Muscle layer of duodenum (tissue), 2 donors: ENCODE measurements at regions not wholly inside any gene's neighbourhood (a gene's known extent, or its start where the extent isn't known, plus 50 kb on each side); places are given as distances from the start of the nearest gene placed in this dataset.

Experiments used
- H3K27ac ChIP-seq: one replicate; pipeline ENCODE4 v1.7.0; 2013; ENCODE audit warnings: mild to moderate bottlenecking, low read length
- H3K27me3 ChIP-seq: one replicate; pipeline ENCODE4 v1.7.0; 2013; ENCODE audit warnings: low read depth, mild to moderate bottlenecking, control low read depth, low read length
- H3K36me3 ChIP-seq, 2 donors: one replicate each; pipeline ENCODE4 v1.7.0; 2013; ENCODE audit warnings: low read length in 2 of 2, control low read depth in 1 of 2, mild to moderate bottlenecking in 1 of 2; ENCODE audit not compliant: insufficient read depth in 2 of 2, control insufficient read depth in 1 of 2
- H3K4me1 ChIP-seq, 2 donors: one replicate each; pipeline ENCODE4 v1.7.0; 2013; ENCODE audit warnings: low read length in 2 of 2, mild to moderate bottlenecking in 2 of 2, control low read depth in 1 of 2, moderate library complexity in 1 of 2; ENCODE audit not compliant: insufficient read depth in 2 of 2, control insufficient read depth in 1 of 2
- H3K4me3 ChIP-seq, 2 donors: one replicate each; pipeline ENCODE4 v1.7.0; 2013; ENCODE audit warnings: low read length in 2 of 2, low read depth in 1 of 2, mild to moderate bottlenecking in 1 of 2
- H3K9me3 ChIP-seq, 2 donors: one replicate each; pipeline ENCODE4 v1.7.0; 2013; ENCODE audit warnings: low read length in 2 of 2, control low read depth in 1 of 2, mild to moderate bottlenecking in 1 of 2; ENCODE audit not compliant: control insufficient read depth in 1 of 2
- donor health status: healthy.

GRCh38 chr2:200725596-200725995, 86.1 kb upstream of the BZW1 start:
- Histone ChIP-seq H3K27ac (no peak overlapping the region), H3K4me1 (no peaks in the 10 kb centered on the region), H3K27me3 (peaks cover 4% of the 10 kb centered on the region), H3K36me3 (no peaks in the 10 kb centered on the region), H3K9me3 (no peaks in the 10 kb centered on the region), H3K4me3 (no peak overlapping the region)

- Histone ChIP-seq H3K9me3 (no peaks in the 10 kb centered on the region), H3K4me1 (no peaks in the 10 kb centered on the region), H3K36me3 (no peaks in the 10 kb centered on the region), H3K4me3 (no peak overlapping the region), H3K27ac (no peak overlapping the region), H3K27me3 (peaks cover 4% of the 10 kb centered on the region)
These were observed 83.1 kb upstream of the BZW1 start for GRCh38 chr2:200728630-200729029.

- H3K4me1 ChIP-seq: no peaks in the 10 kb centered on the region
- H3K36me3 ChIP-seq: no peaks in the 10 kb centered on the region
- no peaks in the 10 kb centered on the region for H3K27me3 ChIP-seq
- H3K27ac ChIP-seq: no peak overlapping the region
- H3K9me3 ChIP-seq: no peaks in the 10 kb centered on the region
- no peak overlapping the region for H3K4me3 ChIP-seq
These were observed 81.4 kb upstream of the BZW1 start for GRCh38 chr2:200730302-200730701.

DNA sequence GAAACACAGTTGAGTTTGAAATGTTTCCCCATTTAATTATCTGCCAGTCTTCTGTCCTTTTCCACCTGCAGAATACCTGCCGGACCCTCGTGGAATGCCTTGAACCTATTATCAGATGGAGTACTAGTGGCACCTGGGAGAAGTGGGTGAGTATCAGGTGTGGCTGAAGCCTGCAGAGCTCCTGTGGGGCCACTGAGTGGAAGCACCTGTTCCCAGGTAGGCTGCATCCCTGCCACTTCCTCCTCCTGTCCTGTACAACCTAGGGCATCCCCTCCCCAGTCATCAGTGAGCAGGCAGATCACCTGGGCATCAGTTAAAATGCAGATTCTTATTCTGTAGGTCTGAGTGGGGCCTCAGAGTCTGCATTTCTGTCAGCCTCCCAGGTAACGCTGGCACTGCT, 80.8 kb upstream of the BZW1 start:
- Histone ChIP-seq H3K27ac (no peak overlapping the region), H3K4me3 (no peak overlapping the region)

DNA sequence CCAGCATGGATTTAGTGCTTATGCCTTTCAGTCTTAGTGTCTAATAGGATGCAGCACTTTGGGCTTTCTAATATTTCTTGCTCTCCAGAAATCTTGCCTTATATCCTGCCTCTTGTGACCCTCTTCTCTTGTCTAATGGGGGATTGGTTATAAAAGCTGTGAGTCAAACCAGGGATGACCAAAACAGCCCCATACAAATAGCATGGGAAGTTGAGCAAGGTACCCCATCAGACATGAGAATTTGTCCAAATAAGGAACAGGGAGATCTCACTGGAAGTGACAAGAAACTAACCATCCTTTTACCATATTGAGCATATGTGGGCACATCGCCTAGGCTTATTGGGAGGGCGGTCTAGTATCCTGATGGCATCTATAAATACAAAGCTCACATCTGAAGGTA, 78.8 kb upstream of the BZW1 start:
- Histone ChIP-seq H3K27me3 (no peaks in the 10 kb centered on the region), H3K36me3 (no peaks in the 10 kb centered on the region), H3K4me1 (peaks cover 0 to 6% of the 10 kb centered on the region in 2 donors), H3K9me3 (no peaks in the 10 kb centered on the region), H3K27ac (no peak overlapping the region), H3K4me3 (no peak overlapping the region)

More for the DNA sequence above, 80.8 kb upstream of the BZW1 start:
- no peaks in the 10 kb centered on the region for H3K9me3 ChIP-seq
- H3K36me3 ChIP-seq: no peaks in the 10 kb centered on the region
- no peaks in the 10 kb centered on the region for H3K27me3 ChIP-seq
- H3K4me1 ChIP-seq: no peaks in the 10 kb centered on the region

DNA sequence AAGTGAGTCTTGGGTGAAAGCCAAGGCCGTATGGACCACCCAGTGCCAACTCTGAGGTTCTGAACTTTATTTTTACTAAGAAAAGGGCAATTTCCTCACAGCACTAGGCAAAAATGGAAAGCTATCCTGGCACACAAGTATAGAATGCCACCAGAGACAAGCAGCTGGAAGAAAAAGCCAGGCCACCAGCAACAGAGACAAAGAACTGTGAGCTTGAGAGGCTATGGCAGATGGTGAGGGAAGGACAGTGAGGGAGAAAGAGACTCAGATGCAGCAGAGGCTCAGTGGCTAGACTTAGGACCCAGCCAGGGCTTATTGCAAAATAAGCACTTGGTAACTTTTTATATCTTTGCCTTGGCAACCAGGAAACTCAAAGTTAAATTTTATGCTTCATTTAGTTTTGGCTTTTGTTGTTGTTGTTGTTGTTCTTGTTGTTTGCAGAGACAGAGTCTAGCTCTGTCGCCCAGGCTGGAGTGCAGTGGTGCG, 78.0 kb upstream of the BZW1 start:
- Histone ChIP-seq H3K27ac (no peak overlapping the region), H3K4me1 (peaks cover 0 to 6% of the 10 kb centered on the region in 2 donors), H3K36me3 (no peaks in the 10 kb centered on the region), H3K4me3 (no peak overlapping the region), H3K27me3 (no peaks in the 10 kb centered on the region), H3K9me3 (no peaks in the 10 kb centered on the region)

DNA sequence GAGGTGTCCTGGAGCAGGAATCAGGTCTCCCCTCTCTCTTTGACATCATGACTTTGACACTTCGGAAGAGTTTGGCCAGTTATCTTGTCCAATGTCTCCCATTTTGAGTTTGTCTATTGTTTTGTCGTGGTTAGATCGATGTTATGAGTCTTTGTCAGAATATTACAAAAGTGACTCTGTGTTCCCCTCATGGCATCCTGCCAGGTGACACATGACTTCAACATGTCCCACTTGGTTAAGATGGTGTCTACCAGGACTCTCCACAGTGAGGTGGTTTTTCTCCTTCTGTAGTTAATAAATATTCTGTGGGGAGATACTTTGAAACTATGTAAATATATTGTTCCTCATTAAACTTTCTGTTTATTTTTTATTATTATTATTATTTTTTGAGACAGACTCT, 76.6 kb upstream of the BZW1 start:
- peaks cover 0 to 6% of the 10 kb centered on the region in 2 donors for H3K4me1 ChIP-seq
- H3K9me3 ChIP-seq: no peaks in the 10 kb centered on the region
- no peak overlapping the region for H3K4me3 ChIP-seq
- H3K27ac ChIP-seq: no peak overlapping the region
- H3K27me3 ChIP-seq: no peaks in the 10 kb centered on the region
- H3K36me3 ChIP-seq: no peaks in the 10 kb centered on the region

DNA sequence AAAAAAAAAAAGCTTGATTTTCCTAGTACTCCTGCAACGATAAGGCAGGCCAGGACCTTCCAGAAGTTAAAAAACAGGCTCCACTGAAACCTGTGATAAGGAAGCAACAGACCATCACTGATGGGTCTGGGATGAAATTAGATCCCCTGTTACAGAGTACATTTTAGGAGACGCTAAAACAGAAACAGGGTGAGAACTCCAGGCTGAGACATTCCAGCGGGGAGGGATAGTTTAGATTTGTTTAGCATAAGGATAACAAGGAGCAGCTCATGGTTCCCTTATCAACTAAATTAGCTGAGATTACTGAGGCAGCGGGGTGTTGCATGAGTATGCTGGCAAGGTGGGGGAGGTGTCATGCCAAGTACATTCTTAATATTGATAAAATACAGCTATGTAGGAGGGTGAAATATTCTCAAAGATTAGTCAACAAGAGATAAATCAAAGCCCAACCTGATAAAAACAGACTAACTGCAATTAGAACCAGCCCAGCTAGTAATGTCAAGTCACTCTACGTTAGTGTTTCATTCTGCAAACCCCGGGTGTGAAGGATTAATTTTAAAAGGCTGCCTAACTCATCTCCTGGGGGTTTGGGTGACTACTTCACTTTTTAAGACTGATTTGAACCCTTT, 75.0 kb upstream of the BZW1 start:
- no peaks in the 10 kb centered on the region for H3K27me3 ChIP-seq
- no peak overlapping the region for H3K27ac ChIP-seq
- H3K9me3 ChIP-seq: no peaks in the 10 kb centered on the region
- H3K36me3 ChIP-seq: no peaks in the 10 kb centered on the region
- H3K4me3 ChIP-seq: no peak overlapping the region
- peaks cover 0 to 14% of the 10 kb centered on the region in 2 donors for H3K4me1 ChIP-seq

DNA sequence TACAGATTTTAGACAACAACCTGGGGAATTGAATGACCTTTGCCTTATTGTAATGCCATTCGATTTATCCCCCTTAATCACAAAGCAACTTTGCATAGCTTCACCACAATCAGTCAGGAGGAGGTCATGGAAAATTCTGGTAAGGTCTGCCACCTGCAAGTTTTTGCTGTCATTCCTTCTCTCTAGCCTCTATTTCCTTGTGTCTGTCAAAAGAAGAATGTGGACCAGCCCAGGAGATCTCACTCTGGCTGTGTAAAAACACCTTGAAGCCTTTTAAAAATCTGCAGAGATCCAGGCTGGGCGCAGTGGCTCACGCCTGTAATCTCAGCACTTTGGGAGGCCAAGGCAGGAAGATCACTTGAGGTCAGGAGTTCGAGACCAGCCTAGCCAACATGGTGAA, 74.1 kb upstream of the BZW1 start:
- no peaks in the 10 kb centered on the region for H3K36me3 ChIP-seq
- no peaks in the 10 kb centered on the region for H3K27me3 ChIP-seq
- H3K9me3 ChIP-seq: no peaks in the 10 kb centered on the region
- no peak overlapping the region for H3K27ac ChIP-seq
- H3K4me3 ChIP-seq: no peak overlapping the region
- peaks cover 0 to 22% of the 10 kb centered on the region in 2 donors for H3K4me1 ChIP-seq

DNA sequence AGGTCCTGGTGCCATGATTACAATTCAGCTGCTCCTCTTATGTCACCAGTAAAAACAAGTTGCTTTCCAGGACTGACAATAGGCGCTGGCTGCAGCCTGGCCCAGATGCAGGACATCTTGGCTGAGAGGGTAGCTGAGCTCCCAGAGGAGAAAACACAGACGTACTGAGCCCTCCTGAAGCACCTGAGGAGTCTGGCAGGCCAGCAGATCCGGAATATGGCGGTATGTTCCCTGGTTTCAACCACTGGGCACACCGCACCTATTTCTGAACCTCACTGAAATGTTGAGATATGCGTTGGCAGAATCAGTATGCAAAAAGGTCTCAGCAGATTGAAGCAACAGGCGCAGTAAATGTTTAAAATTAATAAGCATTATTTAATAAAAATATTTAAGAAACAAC, 73.1 kb upstream of the BZW1 start:
- Histone ChIP-seq H3K4me3 (no peak overlapping the region), H3K27me3 (no peaks in the 10 kb centered on the region), H3K36me3 (no peaks in the 10 kb centered on the region), H3K27ac (no peak overlapping the region), H3K4me1 (peaks cover 0 to 31% of the 10 kb centered on the region in 2 donors), H3K9me3 (no peaks in the 10 kb centered on the region)

- Histone ChIP-seq H3K4me3 (no peak overlapping the region), H3K27ac (no peak overlapping the region), H3K27me3 (no peaks in the 10 kb centered on the region)
These were observed 70.8 kb upstream of the BZW1 start for GRCh38 chr2:200740907-200741306.

More at GRCh38 chr2:200740907-200741306, 70.8 kb upstream of the BZW1 start:
- H3K9me3 ChIP-seq: no peaks in the 10 kb centered on the region
- H3K4me1 ChIP-seq: peaks cover 0 to 38% of the 10 kb centered on the region in 2 donors
- H3K36me3 ChIP-seq: no peaks in the 10 kb centered on the region
